Mesenchymal stem cell (in vitro differentiated cells and primary cell): ENCODE measurements at regions not wholly inside any gene's neighbourhood (a gene's known extent, or its start where the extent isn't known, plus 50 kb on each side); places are given as distances from the start of the nearest gene placed in this dataset.

Experiments
- DNase-seq: peaks from one replicate; pipeline ENCODE4 v3.0.0-alpha.2; 2013
- H2AFZ ChIP-seq: one replicate; pipeline ENCODE4 v1.6.1; 2013; ENCODE audit warnings: low read depth, mild to moderate bottlenecking, control low read depth, inconsistent platforms, low read length, moderate library complexity
- H2AK5ac ChIP-seq: 2 replicates; pipeline ENCODE4 v1.6.1; 2013; ENCODE audit warnings: low read length, moderate library complexity, mild to moderate bottlenecking, inconsistent platforms; ENCODE audit not compliant: severe bottlenecking
- H2BK120ac ChIP-seq: one replicate; pipeline ENCODE4 v1.6.1; 2013; ENCODE audit warnings: low read depth, mild to moderate bottlenecking, inconsistent platforms, low read length, moderate library complexity
- H2BK12ac ChIP-seq, 2 experiments: one replicate each; pipeline ENCODE4 v1.6.1; 2013; ENCODE audit warnings: inconsistent platforms in 2 of 2, low read length in 2 of 2, mild to moderate bottlenecking in 2 of 2, moderate library complexity in 2 of 2, control low read depth in 1 of 2
- H2BK15ac ChIP-seq: one replicate; pipeline ENCODE4 v1.6.1; 2013; ENCODE audit warnings: mild to moderate bottlenecking, low read depth, inconsistent platforms; ENCODE audit not compliant: poor library complexity, severe bottlenecking
- H2BK5ac ChIP-seq: 2 replicates; pipeline ENCODE4 v1.6.1; 2013; ENCODE audit warnings: low read depth, mild to moderate bottlenecking, low read length, control low read depth, inconsistent platforms; ENCODE audit not compliant: poor library complexity, severe bottlenecking
- H3K14ac ChIP-seq, 2 experiments: one replicate each; pipeline ENCODE4 v1.6.1; 2013; ENCODE audit warnings: inconsistent platforms in 2 of 2, low read length in 2 of 2, control low read depth in 1 of 2, mild to moderate bottlenecking in 1 of 2, moderate library complexity in 1 of 2
- H3K18ac ChIP-seq, 2 experiments: one replicate each; pipeline ENCODE4 v1.6.1; 2013; ENCODE audit warnings: inconsistent platforms in 2 of 2, low read length in 2 of 2, control low read depth in 1 of 2, low read depth in 1 of 2, mild to moderate bottlenecking in 1 of 2
- H3K23ac ChIP-seq, 2 experiments: one replicate each; pipeline ENCODE4 v1.6.1; 2013; ENCODE audit warnings: inconsistent platforms in 2 of 2, low read length in 2 of 2, mild to moderate bottlenecking in 2 of 2, moderate library complexity in 2 of 2, control low read depth in 1 of 2
- H3K27ac ChIP-seq: 2 replicates; pipeline ENCODE4 v1.5.1; 2013; ENCODE audit warnings: mild to moderate bottlenecking, moderate library complexity, low read length, control low read depth, inconsistent platforms; ENCODE audit not compliant: poor library complexity, severe bottlenecking
- H3K27me3 ChIP-seq, 2 experiments: 2 replicates each; pipeline versions ENCODE4 v1.6.1 to v1.7.0; 2013; ENCODE audit warnings: low read length in 2 of 2, mild to moderate bottlenecking in 2 of 2, moderate library complexity in 2 of 2, control low read depth in 1 of 2, inconsistent platforms in 1 of 2; ENCODE audit not compliant: control insufficient read depth in 1 of 2, insufficient read depth in 1 of 2
- H3K36me3 ChIP-seq, 2 experiments: 2 replicates each; pipeline versions ENCODE4 v1.6.1 to v1.7.0; 2013; ENCODE audit warnings: low read length in 2 of 2, control low read depth in 1 of 2, inconsistent platforms in 1 of 2, low read depth in 1 of 2, mild to moderate bottlenecking in 1 of 2; ENCODE audit not compliant: insufficient read depth in 2 of 2, control insufficient read depth in 1 of 2
- H3K4ac ChIP-seq, 2 experiments: one replicate each; pipeline ENCODE4 v1.6.1; 2013; ENCODE audit warnings: inconsistent platforms in 2 of 2, low read length in 2 of 2, mild to moderate bottlenecking in 2 of 2, moderate library complexity in 2 of 2, control low read depth in 1 of 2, low read depth in 1 of 2
- H3K4me1 ChIP-seq: 2 replicates; pipeline ENCODE4 v1.6.1; 2013; ENCODE audit warnings: low read depth, low read length, control low read depth; ENCODE audit not compliant: control insufficient read depth, insufficient read depth
- H3K4me2 ChIP-seq: 2 replicates; pipeline ENCODE4 v1.6.1; 2013; ENCODE audit warnings: low read length, mild to moderate bottlenecking, inconsistent platforms; ENCODE audit not compliant: poor library complexity, severe bottlenecking
- H3K4me3 ChIP-seq, 2 experiments: 2 replicates each; pipeline versions ENCODE4 v1.5.1 to v1.7.0; 2013; ENCODE audit warnings: low read length in 2 of 2, mild to moderate bottlenecking in 2 of 2, control low read depth in 1 of 2, low read depth in 1 of 2; ENCODE audit not compliant: insufficient read depth in 1 of 2
- H3K79me1 ChIP-seq: replicated peaks from 2 replicates; pipeline ENCODE4 v1.6.1; 2013; ENCODE audit warnings: mild to moderate bottlenecking, control low read depth, low read length, inconsistent platforms; ENCODE audit not compliant: poor library complexity, severe bottlenecking
- H3K9ac ChIP-seq: 2 replicates; pipeline ENCODE4 v1.7.0; 2013; ENCODE audit warnings: mild to moderate bottlenecking, low read length, moderate library complexity
- H3K9me3 ChIP-seq: 2 replicates; pipeline ENCODE4 v1.7.0; 2013; ENCODE audit warnings: mild to moderate bottlenecking, low read length; ENCODE audit not compliant: control insufficient read depth
- H4K8ac ChIP-seq: one replicate; pipeline ENCODE4 v1.6.1; 2013; ENCODE audit warnings: inconsistent platforms, mild to moderate bottlenecking, low read length, moderate library complexity
- H4K91ac ChIP-seq: one replicate; pipeline ENCODE4 v1.6.1; 2013; ENCODE audit warnings: mild to moderate bottlenecking, low read length, inconsistent platforms
- WGBS: methylation state at CpG from one replicate; pipeline ENCODE4 v1.1.7; 2013; ENCODE audit warnings: mixed read lengths; 5-methylcytosine and 5-hydroxymethylcytosine counted together

DNA sequence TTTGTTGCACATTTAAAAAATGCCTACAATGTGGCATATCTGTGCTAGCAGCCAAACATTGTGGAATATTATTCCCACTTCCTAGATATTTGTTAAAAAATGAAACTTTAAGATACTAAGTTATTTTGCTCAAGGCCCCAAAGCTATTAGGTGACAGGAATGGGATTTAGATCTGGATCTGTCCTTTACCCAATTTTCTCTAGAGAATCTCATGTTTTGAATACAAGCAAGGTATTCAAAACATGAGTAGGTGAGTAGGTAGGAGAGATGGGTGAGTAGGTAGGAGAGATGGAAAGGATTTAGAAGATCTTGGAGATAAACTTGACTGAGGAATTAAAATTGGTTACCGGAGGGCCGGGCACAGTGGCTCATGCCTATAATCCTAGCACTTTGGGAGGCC lies 61.2 kb upstream of the AKIRIN2 start:
- H2AK5ac ChIP-seq = no peak overlapping the region
- H3K9ac ChIP-seq = no peak overlapping the region
- 97% methylated on average over 2 of the region's 2 CpGs for WGBS
- no peak overlapping the region for H3K4me2 ChIP-seq
- H2BK15ac ChIP-seq = no peak overlapping the region
- H2BK12ac ChIP-seq = no peak overlapping the region
- no peak overlapping the region for H3K4me3 ChIP-seq
- H4K91ac ChIP-seq = no peak overlapping the region
- H3K9me3 ChIP-seq = no peaks in the 10 kb centered on the region
- H3K4ac ChIP-seq = no peak overlapping the region
- no peak overlapping the region for H3K27ac ChIP-seq
- no peaks in the 10 kb centered on the region for H3K4me1 ChIP-seq
- no peak for DNase-seq
- no peak overlapping the region for H3K14ac ChIP-seq
- H4K8ac ChIP-seq = no peak overlapping the region
- H3K23ac ChIP-seq = no peak overlapping the region
- H2BK120ac ChIP-seq = no peak overlapping the region
- H3K18ac ChIP-seq = no peak overlapping the region
- H2BK5ac ChIP-seq = no peak overlapping the region
- H2AFZ ChIP-seq = no peak overlapping the region
- no peaks in the 10 kb centered on the region for H3K79me1 ChIP-seq
- H3K27me3 ChIP-seq = no peaks in the 10 kb centered on the region
- H3K36me3 ChIP-seq = no peaks in the 10 kb centered on the region

GRCh38 chr6:87762116-87762515 lies 60.1 kb upstream of the AKIRIN2 start:
- H3K27ac ChIP-seq = no peak overlapping the region
- H2AFZ ChIP-seq = no peak overlapping the region
- no peak overlapping the region for H3K14ac ChIP-seq
- no peaks in the 10 kb centered on the region for H3K36me3 ChIP-seq
- H3K4me3 ChIP-seq = no peak overlapping the region
- 90% methylated on average over 3 of the region's 3 CpGs for WGBS
- no peak for DNase-seq
- H3K4me2 ChIP-seq = no peak overlapping the region
- no peak overlapping the region for H4K8ac ChIP-seq
- H3K4ac ChIP-seq = no peak overlapping the region
- H3K9ac ChIP-seq = no peak overlapping the region
- H3K27me3 ChIP-seq = no peaks in the 10 kb centered on the region
- no peaks in the 10 kb centered on the region for H3K9me3 ChIP-seq
- no peak overlapping the region for H2AK5ac ChIP-seq
- H2BK15ac ChIP-seq = no peak overlapping the region
- H4K91ac ChIP-seq = no peak overlapping the region
- no peak overlapping the region for H2BK5ac ChIP-seq
- no peak overlapping the region for H2BK120ac ChIP-seq
- no peak overlapping the region for H3K18ac ChIP-seq
- H3K79me1 ChIP-seq = no peaks in the 10 kb centered on the region
- no peaks in the 10 kb centered on the region for H3K4me1 ChIP-seq
- no peak overlapping the region for H3K23ac ChIP-seq
- H2BK12ac ChIP-seq = no peak overlapping the region

GRCh38 chr6:87757792-87758191 lies 55.8 kb upstream of the AKIRIN2 start:
- H2AK5ac ChIP-seq = no peak overlapping the region
- H3K4ac ChIP-seq = no peak overlapping the region
- no peak overlapping the region for H2BK5ac ChIP-seq
- no peak overlapping the region for H3K18ac ChIP-seq
- no peak overlapping the region for H3K14ac ChIP-seq
- H4K91ac ChIP-seq = no peak overlapping the region
- no peaks in the 10 kb centered on the region for H3K9me3 ChIP-seq
- no peak overlapping the region for H3K9ac ChIP-seq
- no peak overlapping the region for H2BK120ac ChIP-seq
- no peaks in the 10 kb centered on the region for H3K36me3 ChIP-seq
- no peak overlapping the region for H3K27ac ChIP-seq
- no peaks in the 10 kb centered on the region for H3K27me3 ChIP-seq
- H3K4me1 ChIP-seq = no peaks in the 10 kb centered on the region
- no peak overlapping the region for H2BK15ac ChIP-seq
- no peaks in the 10 kb centered on the region for H3K79me1 ChIP-seq
- DNase-seq = no peak
- no peak overlapping the region for H2BK12ac ChIP-seq
- 100% methylated on average over 2 of the region's 3 CpGs for WGBS
- no peak overlapping the region for H3K23ac ChIP-seq
- no peak overlapping the region for H2AFZ ChIP-seq
- no peak overlapping the region for H4K8ac ChIP-seq
- no peak overlapping the region for H3K4me3 ChIP-seq
- H3K4me2 ChIP-seq = no peak overlapping the region

DNA sequence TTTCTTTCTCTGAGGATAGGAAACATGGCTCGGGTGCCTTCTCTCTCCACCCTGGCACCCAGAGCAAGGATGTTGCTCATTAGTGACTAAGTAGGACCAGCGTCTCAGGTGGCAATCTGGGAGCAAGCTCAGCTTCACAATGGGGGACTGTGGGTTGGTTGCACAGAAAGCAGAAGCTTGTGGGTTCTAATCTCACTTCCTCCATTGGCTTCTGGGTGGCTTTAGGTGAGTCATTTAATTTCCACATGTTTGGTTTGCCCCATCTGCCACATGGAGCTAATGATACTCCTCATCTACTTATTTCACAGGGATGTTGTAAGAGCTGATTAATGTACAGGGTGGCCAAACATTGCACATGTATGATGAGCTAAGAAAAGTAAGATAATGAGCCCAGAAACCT lies 54.8 kb upstream of the AKIRIN2 start:
- H4K8ac ChIP-seq = no peak overlapping the region
- H3K4me3 ChIP-seq = no peak overlapping the region
- no peak overlapping the region for H3K4ac ChIP-seq
- H2AK5ac ChIP-seq = no peak overlapping the region
- H3K23ac ChIP-seq = no peak overlapping the region
- H3K27ac ChIP-seq = no peak overlapping the region
- H3K36me3 ChIP-seq = no peaks in the 10 kb centered on the region
- no peaks in the 10 kb centered on the region for H3K9me3 ChIP-seq
- no peak overlapping the region for H2BK5ac ChIP-seq
- peak overlapping the region; percentile 54 for H3K9ac ChIP-seq
- H4K91ac ChIP-seq = no peak overlapping the region
- no peaks in the 10 kb centered on the region for H3K27me3 ChIP-seq
- peak; percentile 46 for DNase-seq
- no peak overlapping the region for H3K18ac ChIP-seq
- no peaks in the 10 kb centered on the region for H3K79me1 ChIP-seq
- H3K4me2 ChIP-seq = no peak overlapping the region
- no peak overlapping the region for H2AFZ ChIP-seq
- H2BK12ac ChIP-seq = no peak overlapping the region
- no peak overlapping the region for H3K14ac ChIP-seq
- H3K4me1 ChIP-seq = no peaks in the 10 kb centered on the region
- 83% methylated on average over 2 of the region's 2 CpGs for WGBS
- no peak overlapping the region for H2BK120ac ChIP-seq
- H2BK15ac ChIP-seq = no peak overlapping the region
